Astrocyte (in vitro differentiated cells and primary cell): ENCODE measurements at regions not wholly inside any gene's neighbourhood (a gene's known extent, or its start where the extent isn't known, plus 50 kb on each side); places are given as distances from the start of the nearest gene placed in this dataset.

Experiments
- CTCF ChIP-seq: IDR thresholded peaks from 2 replicates; pipeline ENCODE4 v1.5.1; 2011; ENCODE audit warnings: low read depth, mild to moderate bottlenecking, inconsistent platforms, low read length, moderate library complexity; ENCODE audit not compliant: insufficient read depth
- EZH2 ChIP-seq: IDR thresholded peaks from 2 replicates; pipeline ENCODE4 v1.6.1; 2012; ENCODE audit warnings: mild to moderate bottlenecking, low read length, inconsistent platforms; ENCODE audit not compliant: insufficient read depth

GRCh38 chr20:7410150-7410549 is 530.1 kb downstream of the HAO1 start:
- TF ChIP-seq CTCF (no peak), EZH2 (no peak)
